HL-60 (cell line): ENCODE measurements at regions not wholly inside any gene's neighbourhood (a gene's known extent, or its start where the extent isn't known, plus 50 kb on each side); places are given as distances from the start of the nearest gene placed in this dataset.

ENCODE experiments used
- DNase-seq, 2 experiments: peaks; one replicate each; pipeline ENCODE4 v3.0.0-alpha.2; 2010 to 2020; ENCODE audit warnings: low read depth in 1 of 2, low spot score in 1 of 2
- H3K27ac ChIP-seq: fragments of 250-450 bp; sonication (Bioruptor Pico); replicated peaks from 2 replicates; pipeline ENCODE4 v1.5.1; 2020; ENCODE audit warnings: mild to moderate bottlenecking, moderate library complexity
- H3K27me3 ChIP-seq: fragments of 250-450 bp; sonication (Bioruptor Pico); 2 replicates; pipeline ENCODE4 v1.5.1; 2021; ENCODE audit warnings: mild to moderate bottlenecking, moderate library complexity; ENCODE audit not compliant: insufficient read depth, poor library complexity, severe bottlenecking
- H3K4me3 ChIP-seq: replicated peaks from 2 replicates; pipeline ENCODE4 v1.5.1; 2011; ENCODE audit warnings: mild to moderate bottlenecking, control low read depth, low read length; ENCODE audit not compliant: insufficient read depth
- GABPA ChIP-seq: IDR thresholded peaks from 2 replicates; pipeline ENCODE4 v1.6.1; 2012; ENCODE audit warnings: low read depth
- POLR2AphosphoS5 ChIP-seq: IDR thresholded peaks from 2 replicates; pipeline ENCODE4 v1.6.1; 2012; ENCODE audit warnings: low read depth
- REST ChIP-seq: IDR thresholded peaks from 2 replicates; pipeline ENCODE4 v1.6.1; 2012; ENCODE audit warnings: low read depth; ENCODE audit not compliant: insufficient replicate concordance
- SPI1 ChIP-seq: IDR thresholded peaks from 2 replicates; pipeline ENCODE4 v1.6.1; 2012; ENCODE audit warnings: low read depth, mild to moderate bottlenecking, borderline replicate concordance
- TF ChIP-seq, protein P1 (sequence below): IDR thresholded peaks from one replicate; pipeline ENCODE4 v1.5.1; 2011; ENCODE audit warnings: low read length, control low read depth, inconsistent platforms; ENCODE audit not compliant: insufficient read depth

- Histone ChIP-seq H3K27ac (no peak overlapping the region), H3K27me3 (peaks cover 1% of the 10 kb centered on the region), H3K4me3 (no peak overlapping the region)
- no peak for DNase-seq
- TF ChIP-seq POLR2AphosphoS5, result no peak
- TF ChIP-seq REST, result no peak
- TF ChIP-seq, protein P1, sequence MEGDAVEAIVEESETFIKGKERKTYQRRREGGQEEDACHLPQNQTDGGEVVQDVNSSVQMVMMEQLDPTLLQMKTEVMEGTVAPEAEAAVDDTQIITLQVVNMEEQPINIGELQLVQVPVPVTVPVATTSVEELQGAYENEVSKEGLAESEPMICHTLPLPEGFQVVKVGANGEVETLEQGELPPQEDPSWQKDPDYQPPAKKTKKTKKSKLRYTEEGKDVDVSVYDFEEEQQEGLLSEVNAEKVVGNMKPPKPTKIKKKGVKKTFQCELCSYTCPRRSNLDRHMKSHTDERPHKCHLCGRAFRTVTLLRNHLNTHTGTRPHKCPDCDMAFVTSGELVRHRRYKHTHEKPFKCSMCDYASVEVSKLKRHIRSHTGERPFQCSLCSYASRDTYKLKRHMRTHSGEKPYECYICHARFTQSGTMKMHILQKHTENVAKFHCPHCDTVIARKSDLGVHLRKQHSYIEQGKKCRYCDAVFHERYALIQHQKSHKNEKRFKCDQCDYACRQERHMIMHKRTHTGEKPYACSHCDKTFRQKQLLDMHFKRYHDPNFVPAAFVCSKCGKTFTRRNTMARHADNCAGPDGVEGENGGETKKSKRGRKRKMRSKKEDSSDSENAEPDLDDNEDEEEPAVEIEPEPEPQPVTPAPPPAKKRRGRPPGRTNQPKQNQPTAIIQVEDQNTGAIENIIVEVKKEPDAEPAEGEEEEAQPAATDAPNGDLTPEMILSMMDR, result no peak
- no peak for TF ChIP-seq SPI1
- no peak for TF ChIP-seq GABPA
Observed at GRCh38 chr13:99750951-99751350, 220.6 kb downstream of the ZIC5 start.

- H3K27me3 ChIP-seq, result peaks cover 3% of the 10 kb centered on the region
- TF ChIP-seq SPI1 (no peak), GABPA (no peak), POLR2AphosphoS5 (no peak), REST (no peak)
- DNase-seq, result no peak
- H3K4me3 ChIP-seq, result no peak overlapping the region
- H3K27ac ChIP-seq, result no peak overlapping the region
Observed at GRCh38 chr13:99749271-99750019, 222.1 kb downstream of the ZIC5 start.

DNA sequence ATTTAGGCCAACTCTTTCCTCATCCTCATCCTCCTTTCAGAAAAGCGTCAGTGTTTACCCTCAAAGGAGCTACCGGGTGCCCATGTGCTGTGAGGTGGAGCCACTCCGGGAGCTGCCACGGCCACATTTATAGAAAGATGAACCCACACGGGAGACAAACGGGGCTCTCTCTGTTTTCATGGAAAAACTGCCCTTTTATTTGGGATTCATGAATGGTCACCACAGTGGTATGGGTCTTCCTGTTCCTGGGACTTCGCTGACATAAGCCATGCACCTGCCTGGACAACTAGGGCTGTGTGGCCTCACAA lies 224.2 kb downstream of the ZIC5 start:
- H3K27ac ChIP-seq, result no peak overlapping the region
- TF ChIP-seq SPI1 (no peak), GABPA (no peak), REST (no peak), POLR2AphosphoS5 (no peak)
- TF ChIP-seq, protein P1, result no peak
- DNase-seq, result no peak
- H3K4me3 ChIP-seq, result no peak overlapping the region
- peaks cover 3% of the 10 kb centered on the region for H3K27me3 ChIP-seq
